22Rv1 (cell line): ENCODE measurements at regions not wholly inside any gene's neighbourhood (a gene's known extent, or its start where the extent isn't known, plus 50 kb on each side); places are given as distances from the start of the nearest gene placed in this dataset.

Source experiments
- CTCF ChIP-seq: fragments of 450-650 bp; IDR thresholded peaks from 2 replicates; pipeline ENCODE4 v1.5.1; 2017; ENCODE audit warnings: mild to moderate bottlenecking
- ZFX ChIP-seq: fragments of 450-650 bp; IDR thresholded peaks from 2 replicates; pipeline ENCODE4 v1.6.1; 2017; ENCODE audit warnings: antibody characterized with exemption, borderline replicate concordance

GRCh38 chr10:65708057-65708456 lies 1217.8 kb upstream of the LRRTM3 start:
- TF ChIP-seq CTCF (no peak), ZFX (no peak)
